IMR-90 (cell line): ENCODE measurements at regions not wholly inside any gene's neighbourhood (a gene's known extent, or its start where the extent isn't known, plus 50 kb on each side); places are given as distances from the start of the nearest gene placed in this dataset.

Experiments used
- ATAC-seq: fragments of 200-7000 bp; cut with Tn5 transposase; 2 replicates; pipeline ENCODE4 v1.9.1; 2020; ENCODE audit warnings: low read depth, mild to moderate bottlenecking, moderate library complexity
- BruUV-seq: library from RNA; stranded (reverse); fragments of 400-500 nt; replicated peaks from 2 replicates; lab custom pipeline; 2021; lab: Mats Ljungman, UMichigan
- CTCF ChIA-PET: fragments of 300-600 bp; formaldehyde crosslinking; extraction: SDS; loops from one replicate; lab custom pipeline; 2021; ENCODE audit warnings: antibody characterized with exemption; lab: Yijun Ruan, JAX
- POLR2A ChIA-PET: fragments of 300-600 bp; sonication (Branson Sonifier 250); formaldehyde crosslinking; loops from one replicate; lab custom pipeline; 2022; ENCODE audit warnings: antibody characterized with exemption; ENCODE audit not compliant: unreplicated experiment; lab: Charles Lee
- DNase-seq: peaks from one replicate; pipeline ENCODE4 v3.0.0; 2013
- H2AFZ ChIP-seq: replicated peaks from 2 replicates; pipeline ENCODE3; 2013; ENCODE audit warnings: low read length, mild to moderate bottlenecking; ENCODE audit not compliant: poor library complexity
- H2AK5ac ChIP-seq: 2 replicates; pipeline ENCODE4 v1.6.1; 2013; ENCODE audit warnings: low read depth, low read length, inconsistent platforms
- H2AK9ac ChIP-seq: replicated peaks from 2 replicates; pipeline ENCODE3; 2013; ENCODE audit warnings: mild to moderate bottlenecking, low read depth, low read length, moderate library complexity; ENCODE audit not compliant: poor library complexity
- H2BK120ac ChIP-seq: 2 replicates; pipeline ENCODE4 v1.6.1; 2013; ENCODE audit warnings: low read depth, low read length, inconsistent platforms
- H2BK15ac ChIP-seq: 3 replicates; pipeline ENCODE4 v1.6.1; 2013; ENCODE audit warnings: low read depth, low read length, inconsistent platforms
- H2BK20ac ChIP-seq: 2 replicates; pipeline ENCODE4 v1.6.1; 2013; ENCODE audit warnings: low read depth, mild to moderate bottlenecking, inconsistent platforms, low read length, moderate library complexity
- H2BK5ac ChIP-seq: 2 replicates; pipeline ENCODE4 v1.6.1; 2013; ENCODE audit warnings: mild to moderate bottlenecking, low read depth, low read length, inconsistent platforms; ENCODE audit not compliant: poor library complexity, severe bottlenecking
- H3K14ac ChIP-seq: replicated peaks from 2 replicates; pipeline ENCODE4 v1.6.1; 2013; ENCODE audit warnings: low read depth, low read length, inconsistent platforms
- H3K18ac ChIP-seq: 2 replicates; pipeline ENCODE4 v1.6.1; 2013; ENCODE audit warnings: low read depth, low read length, control low read depth
- H3K23ac ChIP-seq: 2 replicates; pipeline ENCODE4 v1.6.1; 2013; ENCODE audit warnings: low read depth, low read length, inconsistent platforms
- H3K27ac ChIP-seq: 2 replicates; pipeline ENCODE4 v1.5.1; 2013; ENCODE audit warnings: mild to moderate bottlenecking, control low read depth, low read length; ENCODE audit not compliant: insufficient read depth
- H3K27me3 ChIP-seq: 2 replicates; pipeline ENCODE4 v1.6.1; 2013; ENCODE audit warnings: low read length; ENCODE audit not compliant: control insufficient read depth, insufficient read depth
- H3K36me3 ChIP-seq: 2 replicates; pipeline ENCODE4 v1.6.1; 2013; ENCODE audit warnings: low read length, mixed read lengths; ENCODE audit not compliant: control insufficient read depth, insufficient read depth
- H3K4ac ChIP-seq: 2 replicates; pipeline ENCODE4 v1.6.1; 2013; ENCODE audit warnings: low read depth, low read length, inconsistent platforms
- H3K4me1 ChIP-seq: 2 replicates; pipeline ENCODE4 v1.6.1; 2013; ENCODE audit warnings: low read length, mixed read lengths; ENCODE audit not compliant: control insufficient read depth, insufficient read depth
- H3K4me2 ChIP-seq: 2 replicates; pipeline ENCODE4 v1.6.1; 2013; ENCODE audit warnings: low read depth, mild to moderate bottlenecking, control low read depth, low read length, moderate library complexity
- H3K4me3 ChIP-seq: 2 replicates; pipeline ENCODE4 v1.5.1; 2013; ENCODE audit warnings: low read depth, mild to moderate bottlenecking, control low read depth, low read length, moderate library complexity; ENCODE audit not compliant: insufficient read depth
- H3K56ac ChIP-seq: 2 replicates; pipeline ENCODE4 v1.6.1; 2013; ENCODE audit warnings: low read length, inconsistent platforms; ENCODE audit not compliant: insufficient read depth; ENCODE audit errors: extremely low read depth
- H3K79me1 ChIP-seq, 2 experiments: 2 replicates each; pipeline ENCODE4 v1.6.1; 2013; ENCODE audit warnings: low read length in 2 of 2, inconsistent platforms in 1 of 2, low read depth in 1 of 2
- H3K9ac ChIP-seq: 2 replicates; pipeline ENCODE4 v1.6.1; 2013; ENCODE audit warnings: low read depth, low read length, control low read depth
- H3K9me1 ChIP-seq: 2 replicates; pipeline ENCODE4 v1.6.1; 2013; ENCODE audit warnings: low read length, inconsistent platforms; ENCODE audit not compliant: insufficient read depth
- H3K9me3 ChIP-seq: 2 replicates; pipeline ENCODE4 v1.6.1; 2013; ENCODE audit warnings: low read length; ENCODE audit not compliant: control insufficient read depth, insufficient read depth
- H4K20me1 ChIP-seq: 2 replicates; pipeline ENCODE4 v1.6.1; 2013; ENCODE audit warnings: low read length, inconsistent platforms; ENCODE audit not compliant: insufficient read depth
- H4K5ac ChIP-seq: 2 replicates; pipeline ENCODE4 v1.6.1; 2013; ENCODE audit warnings: mild to moderate bottlenecking, low read depth, low read length, control low read depth
- H4K8ac ChIP-seq, 2 experiments: 2 replicates each; pipeline ENCODE4 v1.6.1; 2013; ENCODE audit warnings: low read depth in 2 of 2, low read length in 2 of 2, control low read depth in 1 of 2, inconsistent platforms in 1 of 2
- H4K91ac ChIP-seq: 2 replicates; pipeline ENCODE4 v1.6.1; 2013; ENCODE audit warnings: low read depth, low read length, inconsistent platforms; ENCODE audit not compliant: insufficient read depth
- BHLHE40 ChIP-seq: fragments of 150-350 bp; IDR thresholded peaks from 2 replicates; pipeline ENCODE4 v1.6.1; 2016; ENCODE audit warnings: mild to moderate bottlenecking, low read depth, low read length
- CEBPB ChIP-seq: IDR thresholded peaks from 2 replicates; pipeline ENCODE4 v1.6.1; 2012; ENCODE audit warnings: low read depth, low read length, improper control_type of control experiment
- FOS ChIP-seq: fragments of 150-350 bp; IDR thresholded peaks from 2 replicates; pipeline ENCODE4 v1.6.1; 2016; ENCODE audit warnings: low read depth, low read length
- MAFK ChIP-seq: IDR thresholded peaks from 2 replicates; pipeline ENCODE4 v1.6.1; 2012; ENCODE audit warnings: low read depth, low read length, improper control_type of control experiment
- MAZ ChIP-seq: IDR thresholded peaks from 2 replicates; pipeline ENCODE4 v1.6.1; 2012; ENCODE audit warnings: low read depth, mild to moderate bottlenecking, low read length, improper control_type of control experiment, moderate library complexity, borderline replicate concordance
- MXI1 ChIP-seq: IDR thresholded peaks from 2 replicates; pipeline ENCODE4 v1.6.1; 2012; ENCODE audit warnings: low read depth, mild to moderate bottlenecking, low read length, moderate library complexity, borderline replicate concordance
- NFE2L2 ChIP-seq: fragments of 150-350 bp; IDR thresholded peaks from 2 replicates; pipeline ENCODE4 v1.6.1; 2016; ENCODE audit warnings: low read depth, mild to moderate bottlenecking, low read length
- POLR2A ChIP-seq: IDR thresholded peaks from 2 replicates; pipeline ENCODE4 v1.6.1; 2012; ENCODE audit warnings: mild to moderate bottlenecking, low read depth, low read length
- RAD21 ChIP-seq: IDR thresholded peaks from 2 replicates; pipeline ENCODE4 v1.6.1; 2012; ENCODE audit warnings: low read length, improper control_type of control experiment
- RCOR1 ChIP-seq: IDR thresholded peaks from 2 replicates; pipeline ENCODE4 v1.6.1; 2012; ENCODE audit warnings: mild to moderate bottlenecking, low read length, improper control_type of control experiment; ENCODE audit not compliant: insufficient replicate concordance
- SMC3 ChIP-seq: fragments of 150-350 bp; IDR thresholded peaks from 2 replicates; pipeline ENCODE4 v1.6.1; 2016; ENCODE audit warnings: low read depth, mild to moderate bottlenecking, antibody characterized with exemption, low read length, moderate library complexity
- USF2 ChIP-seq: fragments of 150-350 bp; IDR thresholded peaks from 2 replicates; pipeline ENCODE4 v1.6.1; 2017; ENCODE audit warnings: mild to moderate bottlenecking, antibody characterized with exemption, low read length, low read depth
- WGBS, 2 experiments: methylation state at CpG; one replicate each; pipeline versions ENCODE4 v1.1.5 to v1.1.7; 2013; ENCODE audit warnings: missing lambda C conversion rate in 2 of 2; ENCODE audit not compliant: insufficient read length in 1 of 2; ENCODE audit errors: extremely low coverage in 2 of 2; 5-methylcytosine and 5-hydroxymethylcytosine counted together
- dilution Hi-C: fragments of 300-500 bp; cut with HindIII; formaldehyde crosslinking; loops from one replicate; pipeline ENCODE4 v1.14.3; 2018; ENCODE audit warnings: low sequenced_read_pairs; ENCODE audit not compliant: unreplicated experiment
- in situ Hi-C: fragments of 300-500 bp; cut with MboI; formaldehyde crosslinking; loops from 3 replicates; pipeline ENCODE4 v1.14.3; 2019; ENCODE audit warnings: low sequenced_read_pairs, inconsistent platforms, mixed read lengths
- intact Hi-C: fragments of 100-400 bp; cut with micrococcal nuclease; formaldehyde crosslinking; loops from 2 replicates; pipeline ENCODE4 v1.10.0; 2022

GRCh38 chr6:7672066-7673062, 53.5 kb upstream of the BMP6 start:
- POLR2A ChIA-PET = interaction anchor here (1.0 kb wide), 1 partner anchor 9 kb away, joined by 3 read pairs; no protein-coding TSS in a partner anchor
- Histone ChIP-seq H3K27me3 (peaks cover 2% of the 10 kb centered on the region; the same call in 1 of the 2 replicates), H3K9me3 (no peaks in the 10 kb centered on the region), H2BK15ac (no peak overlapping the region), H4K5ac (no peak overlapping the region; the same call in 1 of the 2 replicates), H3K4me2 (no peak overlapping the region), H3K23ac (no peak overlapping the region), H3K4ac (peak overlapping the region; percentile 24; the same call in 1 of the 2 replicates), H3K14ac (no peak overlapping the region), H3K4me3 (no peak overlapping the region), H3K18ac (no peak overlapping the region), H2AFZ (peak overlapping the region; percentile 72), H3K27ac (no peak overlapping the region), H4K20me1 (no peaks in the 10 kb centered on the region), H2BK5ac (no peak overlapping the region), H3K9ac (no peak overlapping the region), H4K8ac (no peak overlapping the region), H3K79me1 (no peaks in the 10 kb centered on the region), H3K56ac (no peak overlapping the region), H3K9me1 (peaks cover 3% of the 10 kb centered on the region; the same call in 1 of the 2 replicates), H2BK120ac (no peak overlapping the region; the same call in 1 of the 2 replicates), H3K4me1 (peaks cover 5% of the 10 kb centered on the region), H2AK5ac (peak overlapping the region; percentile 51; the same call in 1 of the 2 replicates), H3K36me3 (no peaks in the 10 kb centered on the region), H2BK20ac (no peak overlapping the region), H2AK9ac (no peak overlapping the region), H4K91ac (no peak overlapping the region)
- intact Hi-C loops (no loop called here), dilution Hi-C loops (no loop called here), in situ Hi-C loops (no loop called here)
- no peak for TF ChIP-seq USF2
- no peak for TF ChIP-seq NFE2L2
- no peak for TF ChIP-seq MXI1
- no peak for TF ChIP-seq BHLHE40
- no peak for TF ChIP-seq MAFK
- no peak for TF ChIP-seq FOS
- no peak for TF ChIP-seq POLR2A
- TF ChIP-seq SMC3 = no peak
- no peak for TF ChIP-seq RCOR1
- no peak for TF ChIP-seq MAZ
- no peak for TF ChIP-seq CEBPB
- TF ChIP-seq RAD21 = no peak
- no peak for ATAC-seq
- no TSS peak for BruUV-seq
- CTCF ChIA-PET = interaction anchor here (1.0 to 1.3 kb wide), 2 partner anchors 46 to 386 kb away, joined by 3 read pairs; no protein-coding TSS in a partner anchor
- 69% methylated on average over 2 of the region's 20 CpGs; no CpG with 5 or more reads in 1 of the 2 experiments for WGBS, 2 experiments
- DNase-seq = peak; percentile 13
